AG09319 (cell line): ENCODE measurements at regions not wholly inside any gene's neighbourhood (a gene's known extent, or its start where the extent isn't known, plus 50 kb on each side); places are given as distances from the start of the nearest gene placed in this dataset.

ENCODE experiments used
- DNase-seq: peaks from one replicate; pipeline ENCODE4 v3.0.0-alpha.2; 2010; ENCODE audit warnings: low read depth; ENCODE audit errors: extremely low read depth
- CTCF ChIP-seq: IDR thresholded peaks from 2 replicates; pipeline ENCODE4 v1.5.1; 2011; ENCODE audit warnings: low read depth, mild to moderate bottlenecking, inconsistent platforms, low read length, moderate library complexity

GRCh38 chr4:176999935-177000543 lies 207.3 kb upstream of the VEGFC start:
- no peak for TF ChIP-seq CTCF
- DNase-seq: no peak

GRCh38 chr4:177001271-177002175 lies 208.8 kb upstream of the VEGFC start:
- TF ChIP-seq CTCF: no peak
- DNase-seq: no peak

- no peak for TF ChIP-seq CTCF
- DNase-seq: peak; percentile 39
Observed at GRCh38 chr4:177005674-177006230, 213.0 kb upstream of the VEGFC start.

GRCh38 chr4:177006331-177006730 lies 213.6 kb upstream of the VEGFC start:
- no peak for DNase-seq

GRCh38 chr4:177008071-177008835 lies 215.5 kb upstream of the VEGFC start:
- DNase-seq: no peak
- no peak for TF ChIP-seq CTCF

More at GRCh38 chr4:177006331-177006730, 213.6 kb upstream of the VEGFC start:
- TF ChIP-seq CTCF: no peak

GRCh38 chr4:177008836-177009501 lies 216.2 kb upstream of the VEGFC start:
- no peak for TF ChIP-seq CTCF
- DNase-seq: no peak
